ENCODE measurements at regions not wholly inside any gene's neighbourhood (a gene's known extent, or its start where the extent isn't known, plus 50 kb on each side); places are given as distances from the start of the nearest gene placed in this dataset.

DNA sequence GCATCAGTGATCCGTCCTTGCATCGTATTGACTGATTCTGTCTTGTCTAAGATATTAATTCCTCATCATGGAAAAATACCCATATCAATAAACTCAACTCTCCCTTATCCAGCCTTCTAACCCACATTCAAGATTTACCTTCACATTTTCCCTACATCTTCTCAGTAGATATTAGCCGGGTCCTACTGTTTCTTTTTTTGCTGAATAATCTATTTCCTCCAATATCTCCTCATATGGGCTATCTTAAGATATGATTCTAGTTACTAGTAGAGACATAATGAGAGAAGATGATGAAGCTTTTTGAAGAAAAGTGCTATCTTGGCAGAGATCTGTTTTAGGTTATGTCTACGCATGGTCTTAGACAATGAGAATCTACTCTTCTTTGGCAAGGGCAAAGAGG, 785.8 kb downstream of the BRINP1 start:
- DNase-seq, result no peak

DNA sequence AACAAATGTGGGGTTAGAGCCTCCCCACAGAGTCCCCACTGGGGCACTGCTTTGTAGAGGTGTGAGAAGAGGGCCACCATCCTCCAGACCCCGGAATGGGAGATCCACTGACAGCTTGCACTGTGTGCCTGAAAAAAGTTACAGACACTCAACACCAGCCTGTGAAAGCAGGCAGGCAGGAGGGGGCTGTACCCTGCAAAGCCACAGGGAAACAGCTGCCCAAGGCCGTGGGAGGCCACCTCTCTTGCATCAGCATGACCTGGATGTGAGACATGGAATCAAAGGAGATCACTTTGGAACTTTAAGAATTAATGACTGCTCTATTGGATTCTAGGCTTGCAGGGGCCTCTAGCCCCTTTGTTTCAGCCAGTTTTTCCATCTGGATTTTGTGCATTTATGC, 782.3 kb downstream of the BRINP1 start:
- DNase-seq, result no peak

DNA sequence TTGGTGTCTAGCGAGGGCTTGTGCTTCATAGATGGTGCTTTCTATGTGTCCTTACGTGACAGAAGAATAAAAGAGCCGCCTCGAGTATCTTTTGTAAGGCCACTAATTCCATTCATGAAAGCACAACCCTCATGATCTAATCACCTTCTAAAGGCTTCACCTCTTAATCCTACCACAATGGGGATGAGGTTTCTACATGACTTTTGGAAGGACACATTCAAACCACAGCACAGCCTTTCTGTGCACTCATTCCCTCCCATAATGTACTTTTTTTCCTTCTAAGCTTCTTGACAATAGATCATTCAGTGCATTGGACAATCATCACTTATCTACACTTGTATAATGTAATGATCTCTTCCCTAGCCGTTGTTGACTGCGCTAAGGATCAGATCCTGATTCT, 774.8 kb downstream of the BRINP1 start:
- DNase-seq, result no peak

DNA sequence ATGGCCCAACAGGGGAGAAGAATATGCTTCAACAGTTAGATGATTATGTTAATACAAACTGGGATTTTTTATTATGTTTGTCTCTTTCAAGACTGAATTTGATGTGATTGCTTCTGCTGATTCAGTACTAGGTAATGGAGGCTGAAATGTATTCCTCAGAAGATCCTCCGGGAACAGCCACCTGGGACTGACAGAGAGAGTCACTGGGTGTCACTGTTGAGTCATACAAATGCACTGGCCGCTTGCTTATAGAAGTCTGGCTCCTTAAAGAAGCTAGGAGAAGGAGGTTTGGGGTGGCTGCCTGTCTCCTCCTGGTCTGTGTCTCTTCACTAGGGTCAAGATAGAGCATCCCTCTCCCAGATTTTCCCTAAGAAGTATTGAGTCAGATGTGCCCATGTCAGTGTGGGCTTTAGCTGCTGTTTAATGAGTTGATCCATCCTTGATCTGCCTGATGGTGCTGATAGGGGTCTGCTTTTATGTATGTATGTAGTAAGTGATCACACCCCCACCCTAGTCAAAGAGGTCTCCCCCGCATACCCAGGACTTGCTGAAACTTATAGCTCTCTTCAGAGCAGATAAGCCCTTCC, 773.4 kb downstream of the BRINP1 start:
- DNase-seq, result peak; percentile 20

DNA sequence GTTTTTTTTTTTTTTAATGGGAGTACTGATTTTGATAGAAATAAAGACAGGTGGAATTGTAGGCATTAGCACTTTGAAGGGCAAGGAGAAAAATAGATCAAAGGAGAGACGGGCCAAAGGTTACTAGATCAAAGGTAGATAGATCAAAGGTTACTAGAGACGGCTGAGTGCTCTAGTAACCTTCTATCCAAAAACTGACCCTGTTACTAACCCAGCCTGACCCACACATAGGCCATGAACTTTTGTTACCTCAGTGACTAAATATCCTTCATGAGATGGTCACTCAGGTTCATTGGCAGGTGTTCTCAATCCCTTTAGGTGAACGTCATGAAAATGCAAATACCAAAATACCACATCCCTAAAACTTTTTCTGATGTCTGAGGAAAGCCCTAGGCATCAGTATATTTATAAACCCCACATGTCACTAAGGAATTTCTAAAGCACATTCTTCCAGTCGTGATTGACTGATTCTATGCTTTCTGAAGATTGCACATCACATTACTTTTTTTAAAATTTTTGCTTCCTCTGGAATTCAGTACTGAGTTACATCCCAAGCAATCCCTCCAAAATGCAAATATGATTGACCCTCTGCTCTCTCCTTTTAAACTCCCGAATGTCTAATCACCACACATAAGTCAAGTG, 772.7 kb downstream of the BRINP1 start:
- DNase-seq, result no peak

DNA sequence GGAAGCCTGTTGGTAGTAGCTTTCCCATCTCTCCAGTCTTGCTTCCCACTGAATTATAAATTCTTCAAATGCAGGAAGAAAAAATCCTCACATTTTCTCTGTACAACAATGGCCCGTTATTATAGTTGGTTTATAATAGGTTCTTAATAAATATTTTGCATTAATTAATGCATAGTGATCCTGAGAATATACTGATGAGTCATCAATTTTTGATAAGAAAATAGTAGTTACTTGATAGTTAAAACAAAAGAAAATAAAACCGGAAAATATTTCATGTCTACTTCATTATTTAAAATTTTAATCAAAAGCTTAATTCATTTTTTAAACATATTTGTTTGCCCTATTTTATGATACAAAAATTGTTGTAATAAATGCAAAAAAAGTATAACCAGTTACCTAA, 762.6 kb downstream of the BRINP1 start:
- no peak for DNase-seq

- DNase-seq, result no peak
These were observed 759.7 kb downstream of the BRINP1 start for GRCh38 chr9:118609355-118610044.

DNA sequence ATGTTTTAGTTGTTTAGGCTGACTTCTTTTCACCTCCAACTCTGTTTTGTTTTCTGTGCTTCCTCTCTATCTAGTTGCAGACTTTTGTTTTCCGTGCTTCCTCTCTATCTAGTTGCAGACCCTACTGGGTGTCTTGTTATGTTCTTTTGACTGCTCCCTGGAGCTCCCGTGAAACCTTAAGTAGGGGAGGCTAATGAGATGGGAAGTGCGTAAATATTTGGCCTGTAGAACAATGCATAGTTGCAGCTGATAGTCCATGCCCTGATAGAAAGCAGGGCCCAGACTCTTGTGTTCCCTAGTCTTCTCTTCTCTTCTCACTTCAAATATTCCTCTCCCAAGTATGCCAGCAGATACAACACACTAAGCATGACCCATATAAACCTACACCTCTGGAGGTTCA, 757.0 kb downstream of the BRINP1 start:
- no peak for DNase-seq

- no peak for DNase-seq
These were observed 755.2 kb downstream of the BRINP1 start for GRCh38 chr9:118613996-118614395.

DNA sequence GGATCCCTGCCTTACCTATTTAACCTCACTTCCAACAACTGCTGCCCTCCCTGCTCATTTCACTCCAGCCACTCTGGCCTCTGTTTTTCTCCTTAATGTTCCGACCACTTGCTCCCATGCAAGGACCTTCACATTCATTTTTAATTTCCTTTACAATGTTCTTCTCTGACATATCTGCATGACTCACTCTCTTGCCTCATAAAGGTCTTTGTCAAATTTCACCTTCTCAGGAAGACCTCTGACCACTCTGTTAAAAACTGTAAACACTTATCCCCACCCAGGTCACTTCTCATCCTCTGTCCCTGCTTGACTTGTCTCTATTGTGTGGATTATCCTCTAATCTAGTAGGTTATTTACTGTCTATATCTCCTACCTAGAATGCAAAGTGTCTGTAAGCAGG, 751.2 kb downstream of the BRINP1 start:
- no peak for DNase-seq

DNA sequence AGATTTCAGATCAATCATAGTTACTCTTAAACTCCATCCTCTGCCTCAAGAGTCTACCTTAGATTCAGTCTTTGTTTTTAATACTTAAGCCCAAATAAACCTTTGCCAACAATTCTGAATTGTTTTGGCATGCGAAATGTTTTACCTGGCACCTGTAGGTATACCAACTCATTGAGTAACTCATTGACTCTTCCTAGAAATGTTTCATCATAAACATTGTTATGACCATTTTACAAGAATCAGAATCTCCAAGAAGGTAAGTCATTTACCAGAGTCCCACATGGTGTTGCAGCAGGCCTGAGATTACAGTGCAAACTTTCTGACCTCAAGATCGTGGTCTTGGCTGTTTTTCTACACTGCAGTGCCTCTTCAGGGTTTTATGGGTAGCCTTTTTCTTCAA, 750.4 kb downstream of the BRINP1 start:
- no peak for DNase-seq

DNA sequence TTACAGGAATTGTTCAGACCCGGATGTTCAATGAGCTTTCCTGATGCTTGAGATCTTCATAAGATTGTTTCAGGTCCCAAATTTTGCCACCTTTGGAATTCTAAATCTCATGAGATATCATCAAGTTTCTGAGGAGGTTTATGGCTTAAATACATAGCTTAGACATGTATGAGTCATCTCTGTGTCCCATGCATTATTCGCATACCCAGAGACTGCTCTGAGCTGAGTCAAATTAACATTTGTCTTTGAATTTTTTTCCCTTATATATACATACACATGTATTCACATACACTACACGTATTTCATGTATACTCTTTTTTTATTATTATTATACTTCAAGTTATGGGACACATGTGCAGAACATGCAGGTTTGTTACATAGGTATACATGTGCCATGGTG, 744.6 kb downstream of the BRINP1 start:
- DNase-seq, result no peak

DNA sequence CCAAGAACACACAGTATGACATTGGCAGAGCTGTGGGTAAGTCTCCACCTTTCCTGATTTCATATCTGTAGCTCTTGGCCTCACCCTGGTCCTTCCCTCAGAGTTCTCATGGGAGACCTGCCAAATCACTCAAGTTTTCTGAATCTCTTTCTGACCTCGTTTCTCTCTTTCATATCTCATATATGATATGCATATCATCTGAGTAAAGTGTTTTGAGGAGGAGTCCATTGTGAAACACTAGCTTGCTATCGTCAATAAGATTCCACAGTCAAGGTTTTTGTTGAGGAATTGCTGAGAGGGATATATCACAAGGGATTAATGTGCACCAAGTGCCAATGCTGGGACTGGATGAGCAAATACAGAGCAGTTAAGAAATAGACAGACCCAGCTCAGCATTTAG, 739.2 kb downstream of the BRINP1 start:
- DNase-seq, result no peak

GRCh38 chr9:118630931-118631595, 738.2 kb downstream of the BRINP1 start:
- DNase-seq, result no peak

DNA sequence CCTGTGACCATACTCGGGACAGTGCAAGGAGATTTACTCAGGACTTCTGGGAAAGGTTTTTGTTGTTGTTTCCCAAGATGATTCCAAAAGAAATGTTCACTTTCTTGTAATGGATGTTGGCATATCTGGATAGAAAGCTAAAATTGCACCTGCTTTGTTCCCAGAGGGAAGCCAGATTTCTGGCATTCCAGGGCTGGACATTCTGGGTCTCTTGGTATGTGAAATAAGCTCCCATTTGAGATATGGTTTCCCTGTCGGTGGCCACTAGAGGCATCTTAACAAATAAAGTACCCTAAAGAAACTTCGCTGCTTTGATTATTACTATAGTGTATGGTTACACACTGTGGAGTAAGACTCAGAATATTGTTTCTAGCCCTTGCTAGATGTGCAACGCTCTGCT, 737.3 kb downstream of the BRINP1 start:
- no peak for DNase-seq

- peak; percentile 40 for DNase-seq
These were observed 733.8 kb downstream of the BRINP1 start for GRCh38 chr9:118635416-118635815.

- DNase-seq, result no peak
These were observed 731.6 kb downstream of the BRINP1 start for GRCh38 chr9:118637681-118638080.

- no peak for DNase-seq
These were observed 728.2 kb downstream of the BRINP1 start for GRCh38 chr9:118640836-118641560.

- DNase-seq, result peak; percentile 25
These were observed 726.1 kb downstream of the BRINP1 start for GRCh38 chr9:118643118-118643517.

GRCh38 chr9:118644066-118644465, 725.2 kb downstream of the BRINP1 start:
- no peak for DNase-seq

- no peak for DNase-seq
These were observed 721.9 kb downstream of the BRINP1 start for GRCh38 chr9:118647331-118647730.

GRCh38 chr9:118650417-118650816, 718.8 kb downstream of the BRINP1 start:
- no peak for DNase-seq

DNA sequence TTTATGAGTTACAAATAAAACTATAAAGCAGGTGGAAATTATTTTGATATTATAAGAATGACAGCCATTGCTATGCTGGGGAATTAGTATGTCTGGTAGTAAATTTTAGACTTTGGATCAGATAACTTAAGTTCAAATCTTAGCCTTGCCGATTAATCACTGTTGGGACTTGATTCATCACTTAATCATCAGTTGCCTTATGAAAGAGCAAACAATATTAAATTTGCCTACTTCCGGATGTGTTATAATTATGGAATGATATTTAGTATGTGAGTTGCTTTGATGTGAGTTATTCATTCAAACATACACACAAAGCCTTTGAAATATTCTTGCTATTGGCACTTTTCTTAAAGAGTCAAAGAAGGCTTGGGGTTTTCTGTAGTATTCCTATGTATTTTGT, 717.7 kb downstream of the BRINP1 start:
- no peak for DNase-seq

Measured in tongue (tissue), 1 donor.